GM20000 (cell line): ENCODE measurements at regions not wholly inside any gene's neighbourhood (a gene's known extent, or its start where the extent isn't known, plus 50 kb on each side); places are given as distances from the start of the nearest gene placed in this dataset.

Source experiments
- DNase-seq: peaks from one replicate; pipeline ENCODE4 v3.0.0; 2012; ENCODE audit warnings: low spot score
- TF ChIP-seq, protein P1 (sequence below): IDR thresholded peaks from 2 replicates; pipeline ENCODE4 v1.5.1; 2012; ENCODE audit warnings: mild to moderate bottlenecking, control low read depth; ENCODE audit errors: extremely low read depth, missing control alignments

DNA sequence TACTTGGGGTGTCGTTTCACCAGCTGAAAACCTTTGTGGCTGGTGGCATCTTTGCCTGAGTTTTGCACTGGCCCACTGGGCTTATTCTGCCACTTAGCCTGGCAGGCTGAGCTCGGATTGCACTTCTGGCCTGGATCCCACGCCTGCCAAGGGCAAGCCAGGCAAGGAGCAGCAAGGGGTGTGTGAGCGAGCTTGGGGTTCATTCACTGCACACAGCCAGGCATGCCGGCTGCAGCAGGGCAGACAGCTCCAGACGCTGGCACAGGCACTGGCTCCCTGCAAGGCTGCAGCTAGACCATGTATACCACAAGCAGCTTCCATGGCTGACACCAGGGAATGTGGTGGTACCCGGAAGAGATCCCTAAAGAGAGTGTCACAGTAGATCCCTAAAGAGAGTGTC, 476.3 kb downstream of the EPHA5 start:
- no peak for DNase-seq
- TF ChIP-seq, protein P1, sequence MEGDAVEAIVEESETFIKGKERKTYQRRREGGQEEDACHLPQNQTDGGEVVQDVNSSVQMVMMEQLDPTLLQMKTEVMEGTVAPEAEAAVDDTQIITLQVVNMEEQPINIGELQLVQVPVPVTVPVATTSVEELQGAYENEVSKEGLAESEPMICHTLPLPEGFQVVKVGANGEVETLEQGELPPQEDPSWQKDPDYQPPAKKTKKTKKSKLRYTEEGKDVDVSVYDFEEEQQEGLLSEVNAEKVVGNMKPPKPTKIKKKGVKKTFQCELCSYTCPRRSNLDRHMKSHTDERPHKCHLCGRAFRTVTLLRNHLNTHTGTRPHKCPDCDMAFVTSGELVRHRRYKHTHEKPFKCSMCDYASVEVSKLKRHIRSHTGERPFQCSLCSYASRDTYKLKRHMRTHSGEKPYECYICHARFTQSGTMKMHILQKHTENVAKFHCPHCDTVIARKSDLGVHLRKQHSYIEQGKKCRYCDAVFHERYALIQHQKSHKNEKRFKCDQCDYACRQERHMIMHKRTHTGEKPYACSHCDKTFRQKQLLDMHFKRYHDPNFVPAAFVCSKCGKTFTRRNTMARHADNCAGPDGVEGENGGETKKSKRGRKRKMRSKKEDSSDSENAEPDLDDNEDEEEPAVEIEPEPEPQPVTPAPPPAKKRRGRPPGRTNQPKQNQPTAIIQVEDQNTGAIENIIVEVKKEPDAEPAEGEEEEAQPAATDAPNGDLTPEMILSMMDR, result no peak

DNA sequence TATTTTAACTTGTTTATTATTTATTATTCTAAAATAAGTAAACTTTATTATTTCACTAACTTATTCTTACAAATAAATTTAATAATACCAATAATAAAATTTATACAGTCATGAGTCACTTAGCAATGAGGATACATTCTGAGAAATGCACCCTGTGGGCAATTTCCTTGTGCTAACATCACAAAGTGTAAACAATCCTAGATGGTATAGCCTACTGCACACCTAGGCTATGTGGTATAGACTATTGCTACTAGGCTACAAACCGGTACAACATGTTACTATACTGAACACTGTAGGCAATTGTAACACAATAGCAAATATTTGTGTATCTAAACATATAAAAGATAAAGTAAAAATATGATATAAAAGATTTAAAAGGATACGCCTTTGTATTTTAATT, 479.5 kb downstream of the EPHA5 start:
- TF ChIP-seq, protein P1, result no peak
- no peak for DNase-seq

DNA sequence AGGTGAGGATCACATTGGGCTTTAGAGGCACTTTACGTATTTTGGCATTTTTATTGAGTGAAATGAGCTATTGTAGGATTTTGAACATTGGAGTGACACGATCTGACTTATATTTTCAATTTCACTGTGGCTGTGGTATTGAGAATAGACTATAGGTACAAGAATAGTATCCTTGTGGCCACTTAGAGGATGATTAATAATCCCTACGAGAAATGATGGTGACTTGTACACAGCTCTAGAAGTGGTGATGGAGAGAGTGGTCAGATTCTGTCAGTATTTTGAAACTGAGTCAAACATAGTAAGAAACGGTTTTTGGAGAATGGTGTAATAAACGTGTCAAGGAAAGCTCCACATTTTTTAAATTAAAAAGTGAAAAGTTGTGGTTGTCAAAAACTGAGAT, 494.7 kb downstream of the EPHA5 start:
- no peak for DNase-seq
- TF ChIP-seq, protein P1, result no peak

DNA sequence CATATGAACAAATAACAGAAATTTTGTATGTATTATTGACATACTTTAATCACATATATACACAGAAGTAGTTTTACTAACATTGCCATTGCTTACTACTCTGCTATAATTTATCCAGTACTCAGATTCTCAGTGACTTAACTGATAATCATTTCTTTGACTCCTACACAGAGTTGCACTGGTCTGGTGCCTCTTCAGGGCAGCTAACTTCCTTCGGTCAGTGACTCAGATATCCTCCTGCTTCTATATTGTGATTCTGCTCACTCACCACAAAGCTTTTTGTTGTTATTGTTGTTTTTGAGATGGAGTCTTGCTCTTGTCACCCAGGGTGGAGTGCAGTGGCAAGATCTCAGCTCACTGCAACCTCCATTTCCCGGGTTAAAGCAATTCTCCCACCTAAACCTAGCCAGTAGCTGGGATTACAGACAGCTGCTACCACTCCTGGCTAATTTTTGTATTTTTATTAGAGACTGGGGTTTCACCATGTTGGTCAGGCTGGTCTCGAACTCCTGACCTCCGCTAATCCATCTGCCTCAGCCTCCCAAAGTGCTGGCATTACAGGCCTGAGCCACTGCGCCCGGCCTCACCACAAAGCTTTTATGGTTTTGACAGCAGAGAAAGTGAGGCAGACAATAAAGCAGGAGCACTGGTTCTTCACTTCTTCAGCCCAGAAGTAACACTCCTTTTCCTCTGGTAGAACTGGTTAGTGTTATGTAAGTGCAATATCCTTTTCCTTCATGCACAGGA, 499.3 kb downstream of the EPHA5 start:
- DNase-seq, result no peak
- TF ChIP-seq, protein P1, result no peak

DNA sequence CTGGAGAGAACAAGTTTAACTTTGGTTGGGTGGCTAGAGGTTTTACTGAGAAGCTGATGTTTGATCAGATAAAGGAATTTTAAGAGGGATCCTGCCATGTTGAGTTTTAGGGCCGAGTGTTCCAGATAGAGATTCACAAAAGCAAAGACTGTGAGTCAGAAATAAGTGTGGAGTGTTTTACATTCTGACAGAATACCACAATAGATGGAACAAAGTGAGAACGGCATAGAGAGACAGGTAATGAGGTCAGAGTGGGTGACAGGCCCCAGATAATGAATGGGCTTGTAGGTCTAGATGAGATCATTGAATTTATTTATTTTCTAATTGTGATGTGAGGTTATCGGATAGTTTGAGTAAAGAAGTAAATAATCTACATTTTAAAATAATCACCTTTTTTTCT, 502.6 kb downstream of the EPHA5 start:
- TF ChIP-seq, protein P1, result no peak
- no peak for DNase-seq

DNA sequence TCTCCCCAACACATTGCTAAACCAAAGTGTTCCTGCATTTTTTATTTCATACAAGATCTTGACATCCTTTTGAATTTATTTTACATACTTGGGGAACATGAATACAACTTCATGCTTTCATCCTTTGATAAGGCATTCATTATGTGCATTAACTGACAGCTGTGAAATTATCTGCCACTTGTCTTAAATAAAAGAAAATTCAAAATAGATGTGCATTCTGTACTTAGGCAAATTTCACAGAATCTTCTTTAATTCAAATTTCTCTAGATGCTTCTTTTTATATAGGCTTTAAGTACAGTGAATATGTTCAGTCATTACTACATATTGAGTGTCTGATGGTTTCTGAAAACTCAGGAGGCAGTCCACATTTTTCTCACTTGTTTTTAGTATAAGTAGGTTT, 518.1 kb downstream of the EPHA5 start:
- DNase-seq, result no peak
- TF ChIP-seq, protein P1, result no peak

DNA sequence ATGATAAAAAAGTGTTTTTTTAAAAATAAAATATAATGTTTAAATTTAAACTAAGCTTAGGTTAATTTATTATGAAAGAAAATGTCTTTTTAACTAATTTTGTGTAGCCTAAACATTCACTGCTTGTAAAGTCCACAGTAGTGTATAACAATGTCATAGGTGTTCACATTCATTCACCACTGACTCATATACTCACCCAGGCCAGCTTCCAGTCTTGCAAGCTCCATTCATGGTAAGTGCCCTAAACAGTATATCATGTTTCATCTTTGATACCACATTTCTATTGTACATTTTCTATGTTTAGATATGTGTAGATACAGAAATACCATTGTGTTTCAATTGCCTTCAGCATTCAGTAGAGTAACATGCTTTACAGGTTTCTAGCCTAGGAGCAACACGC, 530.3 kb downstream of the EPHA5 start:
- TF ChIP-seq, protein P1, result no peak
- DNase-seq, result no peak
